ENCODE measurements at regions not wholly inside any gene's neighbourhood (a gene's known extent, or its start where the extent isn't known, plus 50 kb on each side); places are given as distances from the start of the nearest gene placed in this dataset.

- no peak for DNase-seq (ENCODE audit: low read depth in 3 of 3, low spot score in 2 of 3)
Observed at GRCh38 chr12:116400636-116401372, 123.3 kb upstream of the MED13L start.

- DNase-seq (ENCODE audit: low read depth in 3 of 3, low spot score in 2 of 3), result no peak
Observed at GRCh38 chr12:116401565-116401964, 124.1 kb upstream of the MED13L start.

GRCh38 chr12:116402163-116402939, 124.9 kb upstream of the MED13L start:
- no peak for DNase-seq (ENCODE audit: low read depth in 3 of 3, low spot score in 2 of 3)

GRCh38 chr12:116403546-116403945, 126.1 kb upstream of the MED13L start:
- DNase-seq (ENCODE audit: low read depth in 3 of 3, low spot score in 2 of 3), result no peak

- no peak for DNase-seq (ENCODE audit: low read depth in 3 of 3, low spot score in 2 of 3)
Observed at GRCh38 chr12:116404247-116404646, 126.8 kb upstream of the MED13L start.

GRCh38 chr12:116404913-116405611, 127.6 kb upstream of the MED13L start:
- no peak for DNase-seq (ENCODE audit: low read depth in 3 of 3, low spot score in 2 of 3)

- no peak for DNase-seq (ENCODE audit: low read depth in 3 of 3, low spot score in 2 of 3)
Observed at GRCh38 chr12:116406529-116406928, 129.0 kb upstream of the MED13L start.

GRCh38 chr12:116408489-116409250, 131.2 kb upstream of the MED13L start:
- DNase-seq (ENCODE audit: low read depth in 3 of 3, low spot score in 2 of 3), result no peak

- DNase-seq (ENCODE audit: low read depth in 3 of 3, low spot score in 2 of 3), result no peak
Observed at GRCh38 chr12:116411977-116412376, 134.5 kb upstream of the MED13L start.

GRCh38 chr12:116414891-116415290, 137.4 kb upstream of the MED13L start:
- no peak for DNase-seq (ENCODE audit: low read depth in 3 of 3, low spot score in 2 of 3)

- DNase-seq (ENCODE audit: low read depth in 3 of 3, low spot score in 2 of 3), result no peak
Observed at GRCh38 chr12:116415408-116416108, 138.1 kb upstream of the MED13L start.

GRCh38 chr12:116416166-116416565, 138.7 kb upstream of the MED13L start:
- DNase-seq (ENCODE audit: low read depth in 3 of 3, low spot score in 2 of 3), result no peak

GRCh38 chr12:116418551-116418950, 140.6 kb upstream of the MAP1LC3B2 start:
- DNase-seq (ENCODE audit: low read depth in 3 of 3, low spot score in 2 of 3), result no peak

- no peak for DNase-seq (ENCODE audit: low read depth in 3 of 3, low spot score in 2 of 3)
Observed at GRCh38 chr12:116420227-116420880, 138.8 kb upstream of the MAP1LC3B2 start.

GRCh38 chr12:116421785-116422538, 137.2 kb upstream of the MAP1LC3B2 start:
- no peak for DNase-seq (ENCODE audit: low read depth in 3 of 3, low spot score in 2 of 3)

- no peak for DNase-seq (ENCODE audit: low read depth in 3 of 3, low spot score in 2 of 3)
Observed at GRCh38 chr12:116423094-116423493, 136.1 kb upstream of the MAP1LC3B2 start.

GRCh38 chr12:116425256-116426193, 133.7 kb upstream of the MAP1LC3B2 start:
- DNase-seq (ENCODE audit: low read depth in 3 of 3, low spot score in 2 of 3), result no peak
